HG02571 (cell line): ENCODE measurements at regions not wholly inside any gene's neighbourhood (a gene's known extent, or its start where the extent isn't known, plus 50 kb on each side); places are given as distances from the start of the nearest gene placed in this dataset.

Experiments
- ATAC-seq: cut with Tn5 transposase; IDR thresholded peaks from one replicate; pipeline ENCODE4 v1.9.1; 2021; ENCODE audit warnings: mild to moderate bottlenecking, moderate library complexity; ENCODE audit not compliant: unreplicated experiment

DNA sequence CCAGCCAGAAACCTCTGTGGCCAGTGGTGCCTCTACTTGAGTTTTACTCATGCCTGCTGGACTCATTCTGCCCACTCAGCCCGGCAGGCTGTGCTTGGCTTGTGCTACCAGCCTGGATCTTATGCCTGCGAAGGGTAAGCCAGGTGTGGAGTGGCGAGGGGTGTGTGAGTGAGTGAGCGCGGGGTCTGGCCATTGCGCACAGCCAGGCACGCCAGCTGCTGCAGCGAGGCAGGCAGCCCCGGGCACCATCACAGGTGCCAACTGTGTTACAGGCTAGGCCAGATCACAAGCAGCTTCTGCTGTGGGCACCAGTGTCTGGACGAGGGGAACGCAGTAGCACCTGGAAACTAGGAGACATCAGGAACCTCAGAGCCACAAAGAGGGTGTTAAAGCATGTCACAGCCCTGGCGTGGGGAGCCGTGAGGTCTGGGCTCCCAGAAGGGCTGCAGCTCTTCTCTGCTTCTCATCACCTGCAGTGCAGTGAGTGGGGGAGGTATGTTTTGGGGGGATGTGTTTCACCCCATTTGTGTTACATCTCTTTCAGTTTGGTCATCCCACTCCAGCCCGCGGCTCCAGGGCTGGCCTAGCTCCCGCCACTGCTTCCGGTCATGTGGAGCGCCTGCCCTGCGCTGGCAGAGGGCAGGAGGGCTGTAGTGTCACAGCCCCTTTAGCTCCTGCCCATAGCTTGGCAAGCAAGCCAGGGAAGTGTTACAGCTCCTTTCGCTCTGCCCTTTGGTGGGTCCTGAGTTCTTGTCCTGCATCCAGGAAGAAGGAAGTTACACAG is 379.7 kb upstream of the IMPG1 start:
- no peak for ATAC-seq

DNA sequence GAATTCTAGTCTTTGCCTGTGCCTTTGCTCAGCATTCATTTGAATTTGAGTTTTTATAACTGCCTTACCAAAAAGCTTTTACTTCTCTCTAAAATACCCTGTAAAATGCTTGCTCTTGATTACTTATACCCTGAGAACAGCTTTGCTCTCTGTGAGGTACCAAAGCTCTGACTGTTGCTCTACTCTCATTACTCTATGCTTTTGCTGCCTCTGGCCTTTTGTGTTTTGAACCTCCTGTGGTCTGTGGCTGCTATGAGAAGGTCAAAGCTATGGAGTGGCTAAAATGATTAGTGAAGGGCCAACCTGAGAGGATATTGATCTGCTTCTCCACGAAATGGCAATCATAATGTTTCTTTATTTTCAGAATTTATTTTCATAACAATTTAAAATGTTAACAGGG is 375.6 kb upstream of the IMPG1 start:
- ATAC-seq = no peak

GRCh38 chr6:76441875-76442274 is 369.4 kb upstream of the IMPG1 start:
- ATAC-seq = no peak

DNA sequence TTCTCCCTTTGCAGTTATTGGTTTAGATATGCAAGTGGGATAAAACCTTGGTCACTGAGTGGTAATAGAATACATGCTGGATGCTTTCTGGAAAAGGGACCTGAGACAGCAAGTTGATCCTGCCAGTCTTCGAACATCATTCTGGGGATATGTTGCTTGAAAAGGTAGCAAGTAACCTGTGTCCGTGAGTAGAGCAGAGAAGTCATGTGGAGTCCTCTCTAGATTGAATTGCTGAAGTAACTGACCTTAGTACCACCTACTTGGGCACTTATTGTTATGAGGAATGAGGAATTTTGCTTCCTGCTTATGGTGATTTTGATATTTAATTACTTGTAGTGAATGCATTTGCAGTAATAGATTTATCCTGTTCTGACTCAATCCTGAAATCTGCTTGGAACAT is 367.3 kb upstream of the IMPG1 start:
- no peak for ATAC-seq

DNA sequence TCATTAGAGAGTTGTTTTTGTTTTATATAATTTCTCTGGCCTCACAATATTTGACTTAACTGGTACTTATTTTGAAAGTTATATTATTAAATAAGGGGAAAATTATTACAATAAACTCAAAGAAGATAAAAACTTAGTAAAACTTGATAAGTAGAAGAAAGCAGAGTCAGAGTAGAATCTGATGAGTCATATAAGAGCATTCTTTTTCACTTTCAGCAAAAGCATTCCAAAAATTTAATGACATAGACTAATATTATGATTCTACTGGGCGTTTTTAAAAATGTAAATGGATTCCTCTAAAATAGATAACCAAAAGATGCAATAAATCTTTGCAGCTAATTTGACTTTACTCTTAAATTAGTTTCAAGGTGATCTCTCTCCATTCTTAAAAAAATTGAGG is 366.3 kb upstream of the IMPG1 start:
- no peak for ATAC-seq

GRCh38 chr6:76435174-76435573 is 362.7 kb upstream of the IMPG1 start:
- ATAC-seq = no peak

GRCh38 chr6:76422511-76423213 is 350.2 kb upstream of the IMPG1 start:
- no peak for ATAC-seq

- no peak for ATAC-seq
Measured at GRCh38 chr6:76420094-76420493, 347.6 kb upstream of the IMPG1 start.

DNA sequence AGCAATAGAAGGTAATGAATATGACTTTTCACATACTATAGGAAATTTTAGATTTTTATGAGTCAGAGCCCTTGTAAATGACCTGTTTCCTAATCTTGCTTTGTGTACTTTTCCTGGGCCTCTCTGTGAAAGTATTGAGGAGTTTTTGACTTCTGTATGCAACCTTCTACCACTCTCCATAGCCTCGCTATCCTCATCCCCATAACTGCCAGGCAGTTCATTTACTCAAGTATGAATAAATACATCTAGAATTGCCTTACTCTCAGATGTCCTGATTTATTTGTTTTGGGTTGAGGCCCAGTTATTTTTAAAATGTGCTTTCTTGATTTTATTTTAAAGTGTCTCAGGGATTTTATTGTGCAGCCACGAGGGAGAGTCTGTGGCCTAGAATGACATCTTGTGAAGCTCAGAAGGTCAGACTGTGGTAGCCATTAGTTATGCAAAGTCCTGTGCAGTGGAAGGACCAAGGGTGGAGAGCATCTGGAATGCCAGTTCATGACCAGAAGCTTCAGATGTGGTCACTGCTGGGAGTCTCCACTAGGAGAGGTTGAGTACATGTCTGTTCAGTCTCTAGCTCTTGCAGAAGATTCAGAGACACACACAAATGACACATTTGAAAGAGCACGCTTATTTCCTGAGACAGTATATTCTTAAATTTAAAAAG is 346.2 kb upstream of the IMPG1 start:
- no peak for ATAC-seq

GRCh38 chr6:76416821-76417605 is 344.6 kb upstream of the IMPG1 start:
- ATAC-seq = no peak

DNA sequence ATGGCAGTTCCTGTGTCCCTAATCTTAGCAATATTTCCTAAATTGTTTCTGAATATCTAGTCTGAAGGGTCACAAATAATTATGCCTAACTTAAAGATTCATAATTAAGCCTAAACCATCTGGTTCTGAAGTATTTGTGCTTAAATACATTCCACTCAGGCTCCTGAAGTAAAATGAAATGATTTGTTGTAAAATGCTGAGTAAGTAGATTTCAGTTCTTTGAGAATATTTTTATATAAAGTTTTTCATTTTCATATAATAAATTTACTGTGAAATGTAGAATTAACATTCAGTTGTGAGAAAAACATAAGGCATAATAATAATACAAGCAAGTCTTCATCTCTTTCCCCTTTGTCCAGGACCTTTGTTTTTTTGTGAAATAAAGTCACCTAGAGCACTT is 330.6 kb upstream of the IMPG1 start:
- ATAC-seq = no peak

GRCh38 chr6:76397966-76398365 is 325.5 kb upstream of the IMPG1 start:
- ATAC-seq = no peak

GRCh38 chr6:76382201-76382600 is 309.7 kb upstream of the IMPG1 start:
- ATAC-seq = no peak

DNA sequence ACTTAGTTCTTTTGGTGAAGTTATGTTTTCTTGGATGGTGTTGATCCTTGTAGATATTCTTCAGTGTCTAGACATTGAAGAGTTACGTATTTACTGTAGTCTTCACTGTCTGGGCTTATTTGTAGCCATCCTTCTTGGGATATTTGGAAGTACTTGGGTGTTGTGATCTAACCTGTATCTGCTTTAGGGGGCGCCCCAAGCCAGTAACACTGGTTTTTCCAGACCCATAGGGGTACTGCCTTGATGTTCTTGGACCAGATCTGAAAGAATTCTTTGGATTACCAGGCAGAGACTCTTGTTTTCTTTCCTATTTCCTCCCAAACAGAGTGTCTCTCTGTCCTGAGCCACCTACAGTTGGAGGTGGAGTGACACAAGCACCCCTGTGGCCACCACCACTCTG is 309.1 kb upstream of the IMPG1 start:
- ATAC-seq = no peak

DNA sequence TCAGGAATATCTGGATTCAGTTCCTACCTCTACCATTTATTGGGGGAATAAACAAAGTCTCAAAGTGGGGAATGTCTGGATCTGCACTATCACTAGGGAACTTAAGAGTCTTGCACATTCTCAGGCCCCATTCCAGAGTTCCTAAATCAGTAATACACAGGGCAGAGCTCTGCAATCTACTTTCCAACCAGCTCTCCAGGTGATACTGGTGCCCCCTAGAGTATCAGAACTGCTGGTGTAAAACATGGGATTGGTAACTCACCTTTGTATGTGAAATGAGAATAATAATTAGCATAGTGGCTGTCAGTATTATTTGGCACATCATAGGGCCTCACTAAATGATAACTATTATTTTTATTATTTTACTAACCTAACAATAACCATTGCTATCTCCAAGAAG is 278.8 kb upstream of the IMPG1 start:
- ATAC-seq = no peak

DNA sequence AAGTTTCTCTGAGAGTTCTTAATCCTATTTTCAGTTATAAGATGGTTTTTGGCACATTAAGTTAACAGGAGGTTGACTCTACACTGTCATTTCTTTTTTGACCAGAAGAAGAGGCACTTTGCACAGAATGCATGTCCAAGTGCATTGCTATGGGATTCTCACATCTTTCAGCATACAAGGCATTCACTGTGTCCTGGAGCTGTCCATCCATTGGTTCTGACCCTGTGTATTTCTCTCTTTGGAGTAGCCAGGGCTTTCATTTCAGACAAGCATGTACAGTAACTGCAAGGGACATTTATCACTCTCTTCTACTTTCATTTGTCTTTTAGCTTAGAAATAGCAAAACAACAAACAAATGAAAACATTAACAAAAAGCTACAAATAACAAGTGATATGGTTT is 275.1 kb upstream of the IMPG1 start:
- ATAC-seq = no peak

DNA sequence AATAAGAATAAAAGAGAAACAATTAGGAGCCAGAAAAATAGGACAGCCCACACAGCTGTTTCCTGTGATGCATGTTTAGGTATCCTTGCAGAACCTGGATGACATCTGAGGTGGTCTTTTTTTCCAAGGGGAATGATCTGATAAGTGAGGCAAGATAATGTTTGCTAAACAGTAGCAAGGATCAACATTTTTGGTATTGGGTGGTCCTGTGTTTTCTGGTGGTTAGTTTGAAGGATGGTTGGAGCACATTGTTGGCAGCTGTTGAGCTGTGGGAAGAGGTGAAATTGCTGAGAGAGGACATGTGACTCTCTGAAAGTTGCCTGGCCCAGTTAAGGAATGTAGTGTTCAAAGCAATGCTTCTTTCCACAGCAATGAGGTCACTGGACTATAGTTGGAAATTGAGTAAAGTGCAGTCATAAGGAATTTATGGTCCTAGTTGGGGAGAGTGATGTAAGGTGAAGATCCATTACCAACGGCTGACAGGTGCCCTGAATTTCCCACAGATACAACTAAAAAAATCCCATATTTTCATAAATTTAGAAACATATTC is 270.2 kb upstream of the IMPG1 start:
- ATAC-seq = no peak

DNA sequence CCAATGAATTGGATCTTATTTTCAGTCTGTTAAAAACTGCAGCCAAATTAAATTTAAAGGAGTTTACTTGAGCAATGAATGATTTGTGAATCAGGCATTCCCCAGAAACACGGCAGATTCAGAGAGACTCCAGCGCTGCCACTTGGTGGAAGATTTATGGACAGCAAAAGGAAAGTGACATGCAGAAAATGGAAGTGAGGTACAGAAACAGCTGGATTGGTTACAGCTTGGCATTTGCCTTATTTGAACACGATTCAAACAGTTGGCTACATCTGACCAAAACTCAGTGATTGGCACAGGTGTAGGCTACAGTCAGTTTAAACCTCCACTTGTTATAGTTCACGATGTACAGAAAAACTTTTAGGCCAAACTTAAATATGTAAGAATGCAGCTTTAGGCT is 257.6 kb upstream of the IMPG1 start:
- ATAC-seq = no peak

DNA sequence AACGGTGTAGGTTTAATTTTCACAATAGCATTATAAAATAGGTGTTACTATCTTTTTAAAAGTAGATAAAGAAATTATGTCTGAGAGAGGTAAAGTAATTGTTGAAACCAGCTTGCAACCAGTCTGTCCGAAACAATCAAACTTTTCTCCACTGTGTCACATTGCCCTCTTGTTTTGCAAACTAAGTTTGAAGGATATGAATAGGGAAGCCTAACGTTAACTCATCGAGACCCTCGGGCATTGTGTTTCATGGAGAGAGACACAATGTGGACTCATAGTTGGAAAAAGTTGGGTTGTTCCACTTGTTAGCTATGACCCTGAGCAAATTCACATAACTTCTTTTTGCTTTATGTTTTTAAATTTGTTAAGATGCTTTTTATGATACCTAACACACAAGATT is 254.4 kb upstream of the IMPG1 start:
- ATAC-seq = no peak
